ENCODE measurements at regions not wholly inside any gene's neighbourhood (a gene's known extent, or its start where the extent isn't known, plus 50 kb on each side); places are given as distances from the start of the nearest gene placed in this dataset.

DNA sequence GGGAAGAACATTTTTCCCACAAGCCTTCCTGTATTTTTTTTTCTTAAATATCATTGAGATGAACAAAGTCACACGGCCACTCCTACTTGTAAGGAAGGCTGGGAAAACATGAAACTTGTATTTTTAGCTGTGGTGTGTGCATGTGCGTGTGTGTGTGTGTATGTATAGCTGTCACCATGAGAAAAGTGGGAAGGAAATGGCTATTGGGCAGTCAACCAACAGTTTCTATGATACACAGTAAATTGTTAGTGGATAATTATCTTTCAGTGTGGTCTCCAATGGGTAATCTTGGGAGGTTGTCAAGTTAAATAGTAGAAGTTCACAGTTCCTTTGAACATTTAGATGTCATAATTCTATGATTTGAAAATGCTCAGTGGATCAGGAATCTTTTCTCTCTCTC, 132.7 kb upstream of the USP24 start:
- TF ChIP-seq, protein P1, sequence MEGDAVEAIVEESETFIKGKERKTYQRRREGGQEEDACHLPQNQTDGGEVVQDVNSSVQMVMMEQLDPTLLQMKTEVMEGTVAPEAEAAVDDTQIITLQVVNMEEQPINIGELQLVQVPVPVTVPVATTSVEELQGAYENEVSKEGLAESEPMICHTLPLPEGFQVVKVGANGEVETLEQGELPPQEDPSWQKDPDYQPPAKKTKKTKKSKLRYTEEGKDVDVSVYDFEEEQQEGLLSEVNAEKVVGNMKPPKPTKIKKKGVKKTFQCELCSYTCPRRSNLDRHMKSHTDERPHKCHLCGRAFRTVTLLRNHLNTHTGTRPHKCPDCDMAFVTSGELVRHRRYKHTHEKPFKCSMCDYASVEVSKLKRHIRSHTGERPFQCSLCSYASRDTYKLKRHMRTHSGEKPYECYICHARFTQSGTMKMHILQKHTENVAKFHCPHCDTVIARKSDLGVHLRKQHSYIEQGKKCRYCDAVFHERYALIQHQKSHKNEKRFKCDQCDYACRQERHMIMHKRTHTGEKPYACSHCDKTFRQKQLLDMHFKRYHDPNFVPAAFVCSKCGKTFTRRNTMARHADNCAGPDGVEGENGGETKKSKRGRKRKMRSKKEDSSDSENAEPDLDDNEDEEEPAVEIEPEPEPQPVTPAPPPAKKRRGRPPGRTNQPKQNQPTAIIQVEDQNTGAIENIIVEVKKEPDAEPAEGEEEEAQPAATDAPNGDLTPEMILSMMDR (IDR thresholded peaks at IDR 0.05): no peak
- TF ChIP-seq POLR2A (IDR thresholded peaks at IDR 0.05): no peak
- no peak for TF ChIP-seq EP300 (IDR thresholded peaks at IDR 0.05)

Data from tibial nerve (tissue), 4 donors.